GM21360 (cell line): ENCODE measurements at regions not wholly inside any gene's neighbourhood (a gene's known extent, or its start where the extent isn't known, plus 50 kb on each side); places are given as distances from the start of the nearest gene placed in this dataset.

Experiments
- ATAC-seq: cut with Tn5 transposase; IDR thresholded peaks from one replicate; pipeline ENCODE4 v1.9.1; 2021; ENCODE audit warnings: mild to moderate bottlenecking, moderate library complexity; ENCODE audit not compliant: unreplicated experiment

GRCh38 chr13:47831265-47831664 is 169.8 kb downstream of the SUCLA2 start:
- ATAC-seq, result no peak

DNA sequence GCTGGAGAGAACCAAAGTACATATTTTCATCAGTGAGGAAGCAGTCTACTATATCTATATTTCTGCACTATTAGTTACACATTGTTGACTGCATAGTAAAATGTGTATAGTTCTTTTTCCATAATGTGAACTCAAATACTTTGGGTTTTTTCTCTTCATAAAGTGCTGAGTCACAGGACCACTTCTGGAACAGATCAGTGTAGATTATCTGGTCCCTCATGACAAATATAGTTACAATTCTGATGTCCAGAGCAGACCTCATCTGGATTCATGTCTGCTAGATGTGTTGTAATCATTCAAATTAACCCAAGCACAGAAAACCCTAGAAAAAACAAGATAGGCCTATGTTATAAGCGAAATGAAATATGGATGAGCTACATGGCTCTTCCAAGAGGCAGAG is 171.4 kb downstream of the SUCLA2 start:
- no peak for ATAC-seq

GRCh38 chr13:47826471-47826870 is 174.6 kb downstream of the SUCLA2 start:
- no peak for ATAC-seq

GRCh38 chr13:47822036-47822435 is 179.0 kb downstream of the SUCLA2 start:
- ATAC-seq, result no peak

- no peak for ATAC-seq
Measured at GRCh38 chr13:47816831-47817230, 184.2 kb downstream of the SUCLA2 start.

- no peak for ATAC-seq
Measured at GRCh38 chr13:47813718-47814117, 187.4 kb downstream of the SUCLA2 start.

DNA sequence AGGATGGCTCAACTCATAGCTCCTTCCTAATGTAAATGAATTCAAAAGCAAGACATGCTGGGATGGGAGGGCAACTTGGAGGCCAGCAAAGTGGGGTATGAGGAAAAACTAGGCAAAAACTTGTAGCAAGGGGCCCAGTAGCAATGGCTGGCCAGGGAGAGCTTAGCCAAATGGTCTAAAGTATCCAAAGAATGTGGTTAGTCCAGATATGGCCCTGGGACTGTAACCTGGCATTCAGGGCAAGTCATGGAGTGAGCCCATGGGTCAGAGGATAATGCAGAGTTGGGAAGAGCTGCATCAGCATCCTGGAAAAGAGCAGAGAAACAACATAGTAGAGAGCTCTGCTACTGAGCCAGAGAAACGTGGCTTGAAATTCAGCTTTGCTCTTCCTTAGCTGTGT is 191.7 kb downstream of the SUCLA2 start:
- no peak for ATAC-seq

GRCh38 chr13:47803131-47803530 is 197.9 kb downstream of the SUCLA2 start:
- ATAC-seq, result no peak

DNA sequence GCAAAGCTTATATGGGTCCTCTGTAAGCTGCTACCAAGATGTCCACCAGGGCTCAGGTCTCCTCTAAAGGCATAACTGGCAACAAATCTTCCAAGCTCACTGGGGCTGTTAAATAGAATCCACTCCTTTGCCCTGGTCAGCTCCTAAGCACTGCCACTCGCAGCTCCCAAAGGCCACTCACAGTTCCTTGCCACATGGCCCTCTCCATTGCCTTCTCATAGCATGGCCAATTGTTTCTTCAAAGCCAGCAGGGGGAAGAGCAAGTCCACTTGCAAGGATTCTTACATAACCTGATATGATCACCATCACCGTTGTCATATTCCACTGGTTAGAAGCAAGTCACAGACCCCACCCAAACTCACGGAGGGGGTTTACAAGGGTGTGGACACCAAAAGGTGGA is 199.5 kb downstream of the SUCLA2 start:
- no peak for ATAC-seq

GRCh38 chr13:47800593-47800992 is 200.5 kb downstream of the SUCLA2 start:
- no peak for ATAC-seq

- ATAC-seq, result no peak
Measured at GRCh38 chr13:47798906-47799305, 202.2 kb downstream of the SUCLA2 start.

DNA sequence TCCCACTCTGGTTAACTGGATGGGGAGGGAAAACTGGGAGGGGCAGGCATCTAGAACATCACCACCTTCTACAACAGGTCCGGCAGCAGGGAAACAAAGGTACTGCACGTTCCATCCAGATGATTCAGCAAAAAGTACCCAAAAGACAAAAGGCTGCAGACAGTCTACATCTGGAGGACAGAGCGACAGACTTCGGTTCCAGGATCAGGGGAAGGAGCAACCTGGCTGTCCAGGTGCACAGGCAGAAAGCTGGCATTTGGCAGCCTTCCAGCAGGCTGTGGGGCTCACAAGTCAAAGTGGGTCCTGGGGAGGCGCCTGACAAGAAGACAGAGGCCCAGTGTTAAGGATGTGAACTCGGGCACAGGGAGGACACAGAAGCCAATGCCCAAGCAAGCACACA is 202.9 kb downstream of the SUCLA2 start:
- no peak for ATAC-seq

GRCh38 chr13:47796816-47797215 is 204.3 kb downstream of the SUCLA2 start:
- no peak for ATAC-seq

DNA sequence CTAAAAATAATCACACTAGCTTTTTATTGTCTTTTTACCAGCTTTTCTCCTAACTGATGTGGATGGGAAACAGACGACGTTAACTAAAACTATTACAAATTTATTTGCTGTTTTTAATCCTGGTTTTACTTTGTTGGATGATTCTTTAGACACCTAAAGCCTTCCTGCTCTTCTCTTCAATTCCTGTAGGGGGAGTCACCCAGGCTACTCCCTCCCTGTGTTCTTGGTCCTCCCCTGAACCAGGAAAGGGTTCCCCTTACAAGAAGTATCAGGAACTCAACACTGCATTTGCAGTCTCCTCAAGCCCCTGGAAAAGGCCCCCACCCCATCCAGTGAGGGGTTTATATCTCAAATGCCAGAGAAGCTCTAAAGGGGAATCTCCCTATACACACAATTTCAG is 206.1 kb downstream of the SUCLA2 start:
- ATAC-seq, result no peak

GRCh38 chr13:47790755-47791154 is 210.3 kb downstream of the SUCLA2 start:
- ATAC-seq, result no peak

GRCh38 chr13:47788844-47789243 is 212.2 kb downstream of the SUCLA2 start:
- ATAC-seq, result no peak

DNA sequence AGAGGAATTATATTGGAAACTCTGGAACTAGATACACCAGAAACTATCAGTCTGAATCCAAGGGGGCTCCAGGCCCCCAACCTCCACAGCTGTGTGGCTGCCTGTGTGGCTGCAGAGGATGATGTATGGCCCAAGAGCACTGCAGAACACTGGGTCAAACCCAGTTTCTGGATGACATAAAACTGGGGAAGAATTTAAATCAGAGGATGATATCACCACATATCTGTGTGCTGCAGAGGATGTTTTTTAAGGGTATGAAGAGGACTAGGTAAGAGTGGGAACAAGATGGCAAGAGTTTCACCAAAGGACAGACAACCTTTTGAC is 226.4 kb downstream of the SUCLA2 start:
- no peak for ATAC-seq

- no peak for ATAC-seq
Measured at GRCh38 chr13:47764817-47765216, 236.3 kb downstream of the SUCLA2 start.

DNA sequence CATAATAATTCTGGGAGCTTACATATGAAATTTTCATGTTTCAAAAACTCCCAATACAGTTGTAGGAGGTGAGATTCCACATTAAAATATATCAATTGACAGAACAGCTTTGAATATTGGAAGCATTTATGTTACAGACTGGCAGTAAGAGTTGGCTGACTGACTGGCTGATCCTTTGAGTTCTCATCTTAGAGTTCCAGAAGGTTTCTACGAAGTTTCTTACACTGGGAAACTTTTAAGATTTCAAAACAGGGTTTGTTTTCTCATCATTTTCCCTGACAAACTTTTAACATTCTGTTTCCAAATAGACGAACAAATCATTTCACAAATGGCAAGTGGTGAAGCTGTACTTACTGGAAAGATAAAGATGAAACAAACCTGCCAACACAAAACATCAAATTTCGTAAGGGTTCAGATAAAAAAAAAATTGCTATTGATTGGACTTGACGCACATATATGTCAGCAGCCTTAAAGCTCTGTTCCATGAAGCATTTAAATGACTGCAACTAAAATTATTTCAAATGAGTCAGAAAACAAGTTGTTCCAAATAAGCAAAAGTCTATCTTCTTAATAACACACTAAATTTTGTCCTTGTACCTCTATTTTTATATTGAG is 243.5 kb downstream of the SUCLA2 start:
- ATAC-seq, result no peak

DNA sequence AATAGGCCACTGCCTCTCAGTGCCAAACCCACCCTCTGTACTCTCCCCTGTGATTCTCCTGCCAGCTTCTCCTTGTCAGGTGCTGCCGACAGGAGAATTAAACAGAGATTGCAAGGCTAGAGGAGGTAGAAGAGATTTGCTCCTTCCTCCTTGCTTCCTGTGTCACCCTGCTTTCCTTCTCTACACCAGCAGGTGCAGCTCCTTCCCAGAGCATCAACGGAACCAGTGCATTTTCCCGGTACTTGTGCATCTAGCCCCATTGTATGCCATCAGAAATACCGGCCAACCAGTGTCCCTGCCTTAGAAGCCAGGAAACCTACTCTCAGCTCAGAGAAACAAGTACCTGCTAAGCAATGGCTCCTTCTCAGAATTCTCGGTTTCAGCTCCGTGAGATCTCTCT is 253.2 kb downstream of the SUCLA2 start:
- ATAC-seq, result no peak

GRCh38 chr13:47726394-47726793 is 274.7 kb downstream of the SUCLA2 start:
- ATAC-seq, result no peak

GRCh38 chr13:47723898-47724297 is 277.2 kb downstream of the SUCLA2 start:
- ATAC-seq, result no peak

DNA sequence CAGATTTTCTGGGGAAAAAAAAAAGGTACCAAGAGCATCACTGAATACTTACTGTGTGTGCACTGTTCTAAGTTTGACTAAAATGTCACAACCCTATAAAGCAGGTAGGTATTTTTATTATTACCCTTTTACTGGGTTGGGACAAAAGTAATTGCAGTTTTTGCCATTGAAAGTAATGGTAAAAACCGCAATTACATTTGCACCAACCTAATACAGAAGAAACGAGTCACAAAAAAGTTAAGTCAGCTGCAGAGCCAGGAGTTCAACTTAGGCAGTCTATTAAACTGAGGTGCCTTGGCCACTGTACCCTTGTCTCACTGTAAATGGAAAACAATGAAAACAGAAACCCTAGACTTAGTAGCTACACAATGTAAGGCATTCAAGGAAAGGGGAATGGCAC is 281.9 kb downstream of the SUCLA2 start:
- ATAC-seq, result no peak

DNA sequence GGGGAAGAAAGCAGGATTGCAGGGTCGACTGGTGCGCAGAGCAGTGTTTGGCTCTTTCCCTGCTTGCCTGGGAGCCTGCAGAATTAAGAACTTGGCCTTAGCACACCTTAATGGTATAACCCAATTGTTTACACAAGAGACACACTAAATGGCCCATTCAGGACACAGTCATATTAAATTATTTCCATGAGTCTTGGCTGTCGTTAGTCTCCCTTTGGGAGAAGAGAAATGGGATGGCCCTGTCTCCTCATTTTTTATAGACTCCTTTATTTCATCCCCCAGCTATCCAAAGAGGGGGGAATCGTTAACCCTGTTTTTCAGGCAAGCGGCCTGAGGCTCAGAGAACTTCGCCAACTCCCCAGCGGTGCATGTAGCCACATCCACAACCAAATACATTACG is 282.5 kb downstream of the SUCLA2 start:
- no peak for ATAC-seq
